NCI-H460 (cell line): ENCODE measurements at regions not wholly inside any gene's neighbourhood (a gene's known extent, or its start where the extent isn't known, plus 50 kb on each side); places are given as distances from the start of the nearest gene placed in this dataset.
"Not testable (repeated sequence)": the region's sequence is repeated elsewhere in the genome, so short reads cannot be mapped to it uniquely, and the experiment has no call there.

Source experiments
- DNase-seq: peaks from one replicate; pipeline ENCODE4 v3.0.0-alpha.2; 2016; ENCODE audit warnings: low read depth; ENCODE audit errors: extremely low read depth

DNA sequence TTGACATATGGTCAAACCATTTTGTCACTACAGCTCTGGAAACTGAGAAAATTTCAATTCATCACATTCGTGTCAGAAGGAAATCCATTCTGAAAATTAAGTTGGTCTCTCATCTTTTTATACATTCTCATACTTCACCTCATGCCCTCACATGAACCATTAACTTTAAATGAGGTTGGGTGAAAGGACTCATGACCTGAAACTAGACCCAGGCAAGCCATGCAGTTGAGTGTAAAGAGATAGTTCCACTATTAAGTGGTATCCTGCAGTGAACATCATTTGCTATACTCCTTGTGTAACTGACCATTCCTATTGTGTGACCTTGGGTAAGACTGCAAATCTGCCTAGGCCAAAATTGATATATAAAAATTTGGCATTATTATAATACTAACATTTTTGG, 299.6 kb upstream of the GRIN3A start:
- no peak for DNase-seq

DNA sequence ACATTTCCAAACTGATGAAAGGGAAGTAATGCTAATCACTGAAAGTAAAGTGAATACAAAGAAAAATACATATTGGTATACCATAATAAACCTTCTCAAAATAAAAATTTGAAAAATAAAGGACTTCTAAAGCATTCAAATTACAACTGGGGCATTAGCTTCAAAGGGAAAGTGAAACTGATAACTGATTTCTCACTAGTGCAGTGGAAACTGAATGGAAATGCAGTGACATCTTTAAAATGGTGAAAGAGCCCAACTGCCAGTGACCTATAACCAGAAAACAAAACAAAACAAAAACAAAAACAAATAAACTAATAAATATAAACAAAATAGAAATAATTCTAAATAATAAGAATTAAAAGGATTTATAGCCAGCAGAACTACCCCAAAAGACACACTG, 297.5 kb upstream of the GRIN3A start:
- DNase-seq, result no peak

DNA sequence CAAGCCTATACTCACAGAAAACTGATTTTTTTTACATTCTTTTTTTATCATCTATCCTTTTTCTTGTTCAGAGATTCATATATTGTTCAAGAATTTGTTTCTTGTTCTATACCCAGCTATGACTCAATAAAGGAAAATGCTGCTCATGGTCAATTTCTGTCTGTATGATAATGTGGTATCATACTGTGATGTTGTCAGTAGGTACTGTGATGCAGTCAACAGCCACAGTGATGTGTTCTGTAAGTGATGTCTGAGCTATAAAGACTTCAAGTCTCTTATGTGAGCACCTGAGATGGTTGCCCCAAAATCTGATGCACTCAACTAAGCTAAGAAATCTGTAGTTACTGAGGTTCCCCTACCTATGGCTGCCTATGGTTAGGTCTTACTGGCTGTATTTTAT, 294.2 kb upstream of the GRIN3A start:
- DNase-seq, result no peak

DNA sequence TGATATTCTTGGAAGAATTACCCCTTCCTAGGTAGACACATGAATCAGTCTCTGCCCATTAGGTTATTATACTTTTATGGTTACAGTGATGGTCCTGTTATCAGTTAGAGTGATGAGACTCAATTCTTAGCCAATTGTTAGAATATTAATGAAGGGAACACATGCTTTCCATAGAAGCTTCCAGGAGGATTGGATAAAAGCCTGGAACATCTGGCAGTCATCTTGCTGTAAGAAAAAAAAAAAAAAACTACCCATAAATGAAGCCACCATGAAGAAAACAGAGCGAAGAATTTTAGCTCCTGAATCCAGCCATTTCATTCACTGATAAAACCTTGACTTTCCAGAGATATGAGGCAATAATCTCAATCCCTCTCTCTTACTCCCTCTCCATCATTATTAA, 262.5 kb upstream of the GRIN3A start:
- no peak for DNase-seq

DNA sequence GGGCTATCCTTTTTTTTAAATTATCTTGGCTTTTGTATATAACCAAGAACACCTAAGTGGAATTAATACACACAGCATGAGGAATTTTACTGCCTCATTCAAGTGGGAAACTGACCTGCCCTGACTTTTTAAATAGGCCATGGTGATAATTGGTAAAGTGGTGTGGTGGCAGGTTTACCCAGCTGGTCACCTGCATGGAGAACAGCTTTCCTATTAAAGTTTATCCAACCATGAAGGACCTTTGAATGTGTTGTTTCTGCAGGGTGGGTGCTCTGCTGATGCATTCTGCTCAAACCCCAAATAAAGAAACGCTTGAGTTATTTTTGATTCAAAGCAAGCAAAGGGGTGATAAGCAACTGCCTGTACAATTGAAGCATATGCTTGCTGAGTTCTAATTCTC, 261.0 kb upstream of the GRIN3A start:
- no peak for DNase-seq

DNA sequence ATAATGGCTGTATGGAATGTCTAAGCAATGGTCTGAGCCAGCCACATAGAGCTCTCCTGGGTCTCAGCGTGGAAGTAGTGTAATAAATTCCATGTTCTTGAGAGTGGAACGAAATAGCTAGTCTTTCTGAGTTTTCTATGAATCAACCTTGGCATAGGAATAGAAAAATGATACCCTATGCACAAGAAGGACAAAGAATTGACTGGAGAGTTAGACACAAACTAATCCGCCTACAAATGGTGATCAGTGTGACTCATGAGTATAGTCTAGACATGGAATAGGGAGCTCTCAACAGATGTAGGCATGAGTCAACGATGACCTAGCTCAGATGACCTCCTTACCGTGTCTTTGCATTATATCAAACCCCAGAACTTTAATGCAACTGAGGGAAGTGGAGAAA, 256.8 kb upstream of the GRIN3A start:
- no peak for DNase-seq

DNA sequence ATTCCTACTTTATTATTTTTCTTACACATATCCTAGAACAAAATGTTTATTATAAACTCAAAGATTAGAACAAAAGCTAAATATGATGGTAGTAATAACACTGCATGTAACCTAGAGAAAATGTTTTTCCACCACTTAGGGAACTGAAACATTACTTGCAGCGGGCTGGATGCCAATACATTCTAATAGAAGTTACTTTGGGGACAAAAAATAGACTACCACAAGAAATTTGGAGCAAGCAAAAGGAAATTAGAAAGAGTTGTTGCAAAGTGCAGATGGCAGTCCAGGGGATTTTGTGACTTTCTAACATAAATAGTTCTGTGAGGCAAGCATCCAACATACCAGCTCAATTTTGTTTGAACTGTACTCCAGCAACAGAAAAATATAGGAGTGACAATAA, 255.3 kb upstream of the GRIN3A start:
- DNase-seq, result no peak

DNA sequence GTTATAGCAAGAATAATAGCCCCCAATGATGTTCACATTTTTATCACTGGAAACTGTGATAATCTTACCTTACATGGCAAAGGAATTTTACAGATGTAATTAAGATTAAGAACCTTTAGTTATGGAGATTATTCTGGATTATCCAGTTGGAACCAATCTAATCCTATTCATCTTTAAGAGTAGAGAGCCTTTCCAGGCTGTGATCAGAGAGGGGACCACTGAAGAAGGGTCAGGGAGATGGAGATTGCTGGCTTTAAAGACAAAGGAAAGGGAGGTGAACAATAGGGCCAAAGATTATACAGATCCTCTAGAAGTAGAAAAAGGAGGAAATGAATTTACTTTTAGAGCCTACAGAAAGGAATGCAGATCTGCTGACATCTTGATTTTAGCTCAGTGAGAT, 253.5 kb upstream of the GRIN3A start:
- DNase-seq, result no peak

DNA sequence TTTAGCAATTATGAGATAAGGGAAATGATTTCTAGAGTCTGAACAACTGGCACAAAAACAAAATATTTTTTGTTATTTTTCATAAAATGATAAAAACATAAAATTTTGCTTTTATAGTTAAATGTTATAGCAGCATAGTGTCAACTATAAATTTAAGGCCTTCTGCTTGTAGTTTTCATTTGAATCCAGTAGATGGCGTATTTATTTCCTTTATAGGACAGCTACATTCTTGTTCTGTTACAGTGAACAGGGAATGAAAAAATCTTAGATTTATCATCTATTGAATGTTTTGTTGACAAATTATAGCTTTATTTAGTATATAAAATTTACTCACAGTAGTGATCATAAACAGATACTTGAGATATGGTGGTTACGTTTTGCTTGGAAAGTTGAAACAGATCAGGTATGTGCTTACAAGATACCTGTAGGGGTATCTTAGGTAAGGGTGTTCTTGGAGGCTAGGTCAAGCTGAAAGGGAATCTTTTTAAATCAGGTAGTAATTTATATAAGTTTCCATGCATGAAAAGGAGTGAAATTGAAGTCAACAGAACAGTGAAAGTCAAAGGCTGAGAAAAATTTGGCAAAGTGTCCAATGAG, 239.3 kb upstream of the GRIN3A start:
- DNase-seq, result peak; percentile 38

DNA sequence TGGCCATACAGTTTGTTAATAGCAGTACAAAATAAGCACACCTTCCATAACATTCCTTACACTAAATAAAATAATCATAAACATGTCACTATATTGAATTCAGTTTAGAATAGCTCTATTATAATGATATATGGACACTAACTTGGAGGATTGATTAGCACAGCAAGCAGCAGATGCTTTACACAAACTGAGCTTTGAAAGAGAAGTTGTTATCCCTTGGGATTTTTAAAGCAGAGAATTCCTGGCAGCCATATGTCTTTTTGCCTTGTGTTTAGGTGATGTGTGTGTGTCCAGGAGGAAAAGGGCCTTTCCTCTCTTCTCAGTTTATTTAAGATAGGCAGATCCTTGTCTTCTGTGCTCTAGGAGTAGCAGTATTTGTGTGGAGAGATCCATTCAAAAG, 232.2 kb upstream of the GRIN3A start:
- DNase-seq, result no peak

DNA sequence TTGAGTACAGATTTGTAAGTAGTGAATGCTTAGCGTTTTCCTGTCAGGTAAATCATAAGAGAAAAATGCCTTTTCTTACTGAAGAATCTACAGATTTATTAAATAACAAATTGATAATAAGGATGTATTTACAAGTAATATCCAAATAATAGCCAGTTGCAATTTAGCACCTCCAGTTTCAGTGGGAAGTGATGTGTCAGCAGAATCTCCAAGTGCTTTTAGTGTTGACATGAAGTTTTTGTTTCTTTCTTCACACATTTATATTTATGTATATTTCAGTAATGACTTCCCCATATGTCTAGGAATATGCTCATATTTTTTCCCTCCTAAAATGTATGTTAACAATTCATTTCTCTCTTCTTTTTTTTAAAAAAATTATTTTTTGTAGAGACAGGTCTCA, 229.9 kb upstream of the GRIN3A start:
- no peak for DNase-seq

DNA sequence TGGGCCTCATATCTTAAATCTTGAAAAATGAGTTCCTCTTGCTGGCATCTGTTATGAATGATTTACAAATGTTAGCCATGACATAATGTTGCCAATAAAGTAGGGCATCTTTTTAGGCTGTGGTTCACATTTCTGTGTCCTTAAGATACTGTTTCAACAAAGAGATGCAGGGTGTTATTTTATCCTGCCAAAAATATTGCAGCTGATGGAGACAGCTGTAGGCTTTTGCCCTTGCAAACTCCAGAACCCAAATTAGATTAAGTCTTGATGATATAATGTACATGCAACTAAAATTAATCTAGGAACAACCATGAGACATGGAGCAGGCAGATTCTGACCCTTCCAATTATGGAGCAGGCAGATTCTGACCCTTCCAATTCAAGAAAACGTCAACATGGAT, 228.2 kb upstream of the GRIN3A start:
- no peak for DNase-seq

DNA sequence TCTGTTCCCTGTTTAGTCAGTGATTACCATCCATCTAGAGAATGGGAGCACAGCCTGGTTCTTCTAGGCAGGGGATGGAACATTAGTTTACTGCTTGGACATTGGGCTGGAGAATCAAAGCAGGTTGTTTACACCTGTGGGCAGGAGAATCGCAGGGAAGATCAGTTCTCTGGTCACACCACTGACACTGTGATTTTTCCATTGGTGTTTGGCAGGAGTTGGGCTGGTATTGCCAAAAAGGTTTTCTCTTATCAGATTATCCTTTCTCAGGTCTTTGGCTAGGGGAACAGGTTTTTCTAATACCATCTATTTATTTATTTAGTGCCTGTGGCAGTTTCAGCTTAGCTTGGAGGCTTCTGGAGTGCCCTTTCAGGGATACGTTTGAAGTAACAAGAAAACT, 219.3 kb upstream of the GRIN3A start:
- no peak for DNase-seq

DNA sequence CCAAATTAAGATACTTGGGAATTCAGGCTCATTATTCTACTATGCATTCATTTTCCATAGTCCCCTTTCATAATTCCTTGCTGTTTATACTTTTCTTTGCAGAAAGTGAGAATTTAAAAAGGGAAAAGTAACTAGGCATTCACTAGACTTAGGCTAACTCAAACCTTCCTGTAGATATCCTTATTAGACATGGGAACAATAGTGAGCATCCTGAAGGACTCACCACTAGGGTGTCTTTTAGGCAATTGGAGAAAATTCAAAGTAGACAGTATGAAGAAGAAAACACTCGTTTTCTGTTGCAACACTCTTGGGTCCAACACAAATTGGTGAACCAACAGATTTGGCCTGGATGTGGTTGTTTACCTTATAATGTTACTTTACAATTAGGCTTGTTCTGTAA, 213.2 kb upstream of the GRIN3A start:
- DNase-seq, result no peak

DNA sequence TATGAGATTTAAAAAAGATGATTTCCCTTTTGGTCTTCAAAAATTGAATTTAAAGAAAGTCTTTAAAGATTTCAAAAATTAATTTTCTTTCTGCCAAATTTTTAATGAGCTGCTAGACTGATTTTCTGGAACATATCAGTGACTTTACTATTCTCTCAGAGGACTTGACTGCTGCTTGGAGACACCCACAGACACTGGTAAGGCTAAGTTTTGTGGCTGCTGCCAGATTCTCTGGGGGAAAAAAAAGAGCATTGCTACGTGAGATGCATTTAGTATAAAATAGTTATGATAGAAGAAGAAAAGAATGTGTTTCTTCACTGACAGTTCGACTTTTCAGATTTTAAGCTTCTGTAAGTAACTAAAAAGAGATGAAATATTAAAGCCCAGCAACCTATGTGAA, 193.3 kb upstream of the GRIN3A start:
- DNase-seq, result no peak

DNA sequence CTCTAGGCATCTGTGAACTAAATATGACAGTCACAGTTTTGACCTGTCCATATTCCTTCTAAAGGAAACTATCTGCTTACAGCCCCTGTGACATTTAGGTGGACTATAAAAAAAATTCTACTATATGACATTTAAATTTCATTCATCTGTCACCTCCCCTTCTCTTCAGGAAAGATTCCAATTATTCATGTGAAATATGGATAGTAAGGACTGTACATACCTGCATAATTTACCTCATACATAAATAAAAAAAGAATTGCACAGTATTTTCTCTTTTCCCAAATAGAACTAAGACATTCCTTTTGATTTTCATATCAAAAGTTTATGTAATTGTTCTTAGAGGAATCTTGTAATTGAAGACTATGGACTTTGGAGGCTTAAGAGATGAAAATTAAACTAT, 192.3 kb upstream of the GRIN3A start:
- DNase-seq, result no peak

DNA sequence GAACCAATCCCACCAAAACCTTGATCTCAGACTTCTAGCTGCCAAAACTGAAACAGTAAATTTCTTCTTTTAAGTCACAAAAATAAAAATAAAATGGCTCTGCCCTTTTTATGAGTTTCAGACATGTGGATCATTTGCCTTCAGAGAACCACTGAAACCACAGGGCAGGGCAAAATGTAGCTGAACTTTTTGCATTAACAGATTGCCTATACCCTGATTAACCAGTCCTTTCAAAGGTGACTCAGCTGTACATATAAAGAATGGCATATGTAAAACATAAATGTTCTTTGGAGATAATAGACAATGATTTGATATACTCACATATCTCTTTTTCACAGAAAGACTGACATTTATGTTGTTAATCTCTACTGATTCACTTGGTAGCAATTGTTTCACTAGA, 187.1 kb upstream of the GRIN3A start:
- no peak for DNase-seq

DNA sequence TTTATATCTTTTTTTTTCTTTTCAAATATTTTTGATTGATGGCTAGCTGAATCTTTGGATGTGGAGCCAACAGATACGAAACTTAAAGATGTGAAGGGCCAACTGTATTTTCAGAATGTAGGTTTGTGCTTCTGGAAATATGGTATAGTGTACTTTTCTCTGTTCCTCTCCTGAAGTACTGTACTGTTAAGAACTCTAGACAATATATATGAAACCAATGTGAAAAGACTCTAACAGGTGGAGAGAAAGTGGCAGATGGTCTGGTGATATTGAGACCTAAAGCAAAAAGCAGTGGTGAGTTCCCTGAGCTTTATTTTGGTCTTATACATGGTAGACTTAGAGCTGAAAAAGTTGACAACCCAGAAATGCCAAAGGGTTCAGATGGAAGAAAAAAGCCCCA, 185.0 kb upstream of the GRIN3A start:
- DNase-seq, result no peak

DNA sequence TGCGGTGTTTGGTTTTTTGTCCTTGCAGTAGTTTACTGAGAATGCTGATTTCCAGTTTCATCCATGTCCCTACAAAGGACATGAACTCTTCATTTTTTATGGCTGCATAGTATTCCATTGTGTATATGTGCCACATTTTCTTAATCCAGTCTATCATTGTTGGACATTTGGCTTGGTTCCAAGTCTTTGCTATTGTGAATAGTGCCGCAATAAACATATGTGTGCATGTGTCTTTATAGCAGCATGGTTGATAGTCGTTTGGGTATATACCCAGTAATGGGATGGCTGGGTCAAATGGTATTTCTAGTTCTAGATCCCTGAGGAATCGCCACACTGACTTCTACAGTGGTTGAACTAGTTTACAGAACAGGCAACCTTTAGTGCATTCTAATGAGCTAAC, 178.5 kb upstream of the GRIN3A start:
- DNase-seq, result not testable (repeated sequence)

DNA sequence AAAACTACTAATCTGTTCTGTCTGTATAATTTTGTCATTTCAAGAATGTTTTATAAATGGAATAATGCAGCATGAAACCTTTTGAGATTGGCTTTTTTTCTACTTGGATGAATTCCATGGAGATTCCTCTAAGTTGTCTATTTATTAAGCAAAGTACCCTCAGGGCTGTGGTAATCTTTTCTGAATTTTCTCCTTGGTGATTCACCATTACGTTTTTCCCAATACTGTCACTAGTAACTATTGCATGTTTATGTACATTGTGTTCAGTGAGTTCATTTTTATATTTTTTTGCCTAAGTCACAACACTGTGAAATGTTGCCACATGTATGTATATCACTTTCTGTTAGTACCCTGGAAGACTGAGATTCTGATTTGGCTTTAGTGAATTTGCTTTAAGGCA, 177.0 kb upstream of the GRIN3A start:
- DNase-seq, result no peak

DNA sequence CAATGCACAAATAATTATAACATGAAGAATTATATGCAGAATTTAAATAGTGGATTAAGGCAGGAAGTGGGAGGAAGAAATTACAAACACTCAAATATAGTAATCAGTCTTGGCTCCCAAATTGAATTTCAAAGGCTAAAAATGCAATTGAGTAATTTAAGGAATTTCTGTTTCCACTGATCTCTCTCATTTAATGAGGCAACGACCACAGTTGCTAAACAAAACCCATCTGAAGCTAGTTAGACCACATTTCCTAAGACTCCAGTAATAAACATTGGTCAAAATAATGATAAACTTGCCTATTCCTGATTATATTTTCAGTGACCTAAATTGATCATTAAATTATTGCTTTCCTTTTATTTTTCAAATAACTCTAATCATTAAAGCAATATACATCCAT, 174.3 kb upstream of the GRIN3A start:
- no peak for DNase-seq

DNA sequence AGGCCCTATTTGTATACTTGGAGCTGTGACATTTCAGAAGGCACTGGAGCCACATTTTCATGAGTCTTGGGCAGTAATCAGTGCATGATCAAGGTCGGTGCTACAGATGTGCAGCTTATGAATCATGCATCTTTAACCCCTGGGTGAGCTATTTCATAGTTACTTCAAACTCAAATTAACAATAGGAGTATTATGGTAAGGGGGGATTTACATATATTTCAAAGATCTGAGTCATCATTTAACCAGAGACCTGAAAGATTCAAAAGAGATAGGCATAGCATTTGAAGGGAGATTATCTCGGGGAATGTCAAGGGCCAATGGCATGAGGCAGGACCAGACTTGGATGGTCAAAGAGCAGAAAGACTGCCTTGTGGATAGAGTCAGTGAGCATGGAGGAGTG, 169.0 kb upstream of the GRIN3A start:
- no peak for DNase-seq

DNA sequence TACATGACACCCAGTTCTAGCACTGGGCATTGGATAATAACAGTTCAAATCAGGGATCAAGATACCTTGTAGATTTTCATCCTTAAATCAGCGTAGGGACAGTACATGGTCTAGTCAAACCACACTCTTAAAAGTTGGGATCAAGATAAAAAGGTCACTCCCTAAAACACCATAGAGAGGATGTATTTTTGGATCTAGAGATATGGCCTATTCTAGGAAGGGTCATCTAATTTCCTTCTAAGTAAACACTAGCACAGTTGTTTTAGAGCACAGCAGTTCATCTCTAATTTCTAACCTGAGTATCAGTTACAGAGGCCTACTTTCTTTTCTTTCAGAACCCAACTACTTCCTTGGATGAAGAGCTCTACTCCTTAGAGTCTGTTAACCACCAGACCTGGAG, 166.4 kb upstream of the GRIN3A start:
- DNase-seq, result no peak

DNA sequence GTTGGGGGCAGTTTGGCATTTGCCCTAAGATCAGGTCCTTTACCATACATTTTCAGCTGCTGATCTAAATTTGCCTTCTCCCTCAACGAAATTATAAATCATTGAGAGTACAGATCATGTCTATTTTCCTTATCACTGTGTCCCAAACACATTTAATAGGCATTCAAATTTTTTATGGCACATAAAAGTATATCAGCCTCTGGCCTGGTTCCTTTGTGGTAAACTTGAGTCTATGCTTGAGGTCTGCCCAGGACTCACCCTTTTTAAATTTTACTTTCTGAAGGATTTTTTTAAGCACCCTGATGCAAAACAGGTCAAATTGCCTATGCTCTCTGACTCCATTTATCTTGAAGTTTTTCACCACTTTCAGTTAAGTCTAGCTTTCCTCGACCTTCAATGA, 163.6 kb upstream of the GRIN3A start:
- DNase-seq, result no peak
